Inferior parietal cortex (tissue), 1 donor: ENCODE measurements at regions not wholly inside any gene's neighbourhood (a gene's known extent, or its start where the extent isn't known, plus 50 kb on each side); places are given as distances from the start of the nearest gene placed in this dataset.
"Not testable (repeated sequence)": the region's sequence is repeated elsewhere in the genome, so short reads cannot be mapped to it uniquely, and the experiment has no call there.

Experiments used
- DNase-seq: peaks from one replicate; pipeline ENCODE4 v3.0.0-alpha.2; 2016; ENCODE audit errors: extremely low spot score

GRCh38 chr21:35401476-35401875, 352.4 kb upstream of the RUNX1 start:
- DNase-seq: no peak

GRCh38 chr21:35400233-35400939, 351.3 kb upstream of the RUNX1 start:
- DNase-seq: peak; percentile 49

GRCh38 chr21:35399706-35400105, 350.6 kb upstream of the RUNX1 start:
- DNase-seq: no peak

- no peak for DNase-seq
Measured at GRCh38 chr21:35399002-35399530, 350.0 kb upstream of the RUNX1 start.

- no peak for DNase-seq
Measured at GRCh38 chr21:35398346-35398982, 349.4 kb upstream of the RUNX1 start.

- DNase-seq: no peak
Measured at GRCh38 chr21:35397781-35398180, 348.7 kb upstream of the RUNX1 start.

GRCh38 chr21:35396655-35397054, 347.6 kb upstream of the RUNX1 start:
- DNase-seq: no peak

- no peak for DNase-seq
Measured at GRCh38 chr21:35395728-35396127, 346.6 kb upstream of the RUNX1 start.

GRCh38 chr21:35394634-35395369, 345.7 kb upstream of the RUNX1 start:
- no peak for DNase-seq

- no peak for DNase-seq
Measured at GRCh38 chr21:35394049-35394448, 344.9 kb upstream of the RUNX1 start.

GRCh38 chr21:35390013-35390776, 341.1 kb upstream of the RUNX1 start:
- DNase-seq: no peak

- no peak for DNase-seq
Measured at GRCh38 chr21:35386491-35387079, 337.5 kb upstream of the RUNX1 start.

- no peak for DNase-seq
Measured at GRCh38 chr21:35384375-35384774, 335.3 kb upstream of the RUNX1 start.

GRCh38 chr21:35382696-35383095, 333.6 kb upstream of the RUNX1 start:
- no peak for DNase-seq

- DNase-seq: no peak
Measured at GRCh38 chr21:35381743-35382310, 332.7 kb upstream of the RUNX1 start.

- not testable (repeated sequence) for DNase-seq
Measured at GRCh38 chr21:35380304-35380703, 331.2 kb upstream of the RUNX1 start.

- DNase-seq: no peak
Measured at GRCh38 chr21:35378881-35379280, 329.8 kb upstream of the RUNX1 start.

- DNase-seq: no peak
Measured at GRCh38 chr21:35377505-35378090, 328.5 kb upstream of the RUNX1 start.

- DNase-seq: no peak
Measured at GRCh38 chr21:35376406-35377135, 327.5 kb upstream of the RUNX1 start.

- no peak for DNase-seq
Measured at GRCh38 chr21:35375115-35375514, 326.0 kb upstream of the RUNX1 start.
